Prostate gland (tissue), 2 donors: ENCODE measurements at regions not wholly inside any gene's neighbourhood (a gene's known extent, or its start where the extent isn't known, plus 50 kb on each side); places are given as distances from the start of the nearest gene placed in this dataset.

Experiments
- POLR2A ChIP-seq: fragments of 450-650 bp; IDR thresholded peaks from one replicate; pipeline ENCODE4 v1.6.1; 2016; ENCODE audit warnings: antibody characterized with exemption, mild to moderate bottlenecking
- POLR2AphosphoS5 ChIP-seq: sonication (generic); formaldehyde crosslinking; IDR thresholded peaks from one replicate; pipeline ENCODE4 v1.6.1; 2017; ENCODE audit warnings: antibody characterized with exemption
- TF ChIP-seq, protein P1 (sequence below), 4 experiments: fragments of 200-600 bp in 2 of 4; fragments of 450-650 bp in 2 of 4; sonication (generic) in 2 of 4; IDR thresholded peaks; 1 replicate in 3 of 4; 2 replicates in 1 of 4; pipeline ENCODE4 v1.5.1; 2016 to 2019; ENCODE audit warnings: antibody characterized with exemption in 4 of 4, mild to moderate bottlenecking in 2 of 4, moderate library complexity in 2 of 4

GRCh38 chr2:111226876-111227700, 106.4 kb downstream of the BCL2L11 start:
- TF ChIP-seq, protein P1, sequence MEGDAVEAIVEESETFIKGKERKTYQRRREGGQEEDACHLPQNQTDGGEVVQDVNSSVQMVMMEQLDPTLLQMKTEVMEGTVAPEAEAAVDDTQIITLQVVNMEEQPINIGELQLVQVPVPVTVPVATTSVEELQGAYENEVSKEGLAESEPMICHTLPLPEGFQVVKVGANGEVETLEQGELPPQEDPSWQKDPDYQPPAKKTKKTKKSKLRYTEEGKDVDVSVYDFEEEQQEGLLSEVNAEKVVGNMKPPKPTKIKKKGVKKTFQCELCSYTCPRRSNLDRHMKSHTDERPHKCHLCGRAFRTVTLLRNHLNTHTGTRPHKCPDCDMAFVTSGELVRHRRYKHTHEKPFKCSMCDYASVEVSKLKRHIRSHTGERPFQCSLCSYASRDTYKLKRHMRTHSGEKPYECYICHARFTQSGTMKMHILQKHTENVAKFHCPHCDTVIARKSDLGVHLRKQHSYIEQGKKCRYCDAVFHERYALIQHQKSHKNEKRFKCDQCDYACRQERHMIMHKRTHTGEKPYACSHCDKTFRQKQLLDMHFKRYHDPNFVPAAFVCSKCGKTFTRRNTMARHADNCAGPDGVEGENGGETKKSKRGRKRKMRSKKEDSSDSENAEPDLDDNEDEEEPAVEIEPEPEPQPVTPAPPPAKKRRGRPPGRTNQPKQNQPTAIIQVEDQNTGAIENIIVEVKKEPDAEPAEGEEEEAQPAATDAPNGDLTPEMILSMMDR (IDR thresholded peaks at IDR 0.05) = no peak
- TF ChIP-seq POLR2A = no peak
- TF ChIP-seq POLR2AphosphoS5 = no peak
